ENCODE measurements at regions not wholly inside any gene's neighbourhood (a gene's known extent, or its start where the extent isn't known, plus 50 kb on each side); places are given as distances from the start of the nearest gene placed in this dataset.

DNA sequence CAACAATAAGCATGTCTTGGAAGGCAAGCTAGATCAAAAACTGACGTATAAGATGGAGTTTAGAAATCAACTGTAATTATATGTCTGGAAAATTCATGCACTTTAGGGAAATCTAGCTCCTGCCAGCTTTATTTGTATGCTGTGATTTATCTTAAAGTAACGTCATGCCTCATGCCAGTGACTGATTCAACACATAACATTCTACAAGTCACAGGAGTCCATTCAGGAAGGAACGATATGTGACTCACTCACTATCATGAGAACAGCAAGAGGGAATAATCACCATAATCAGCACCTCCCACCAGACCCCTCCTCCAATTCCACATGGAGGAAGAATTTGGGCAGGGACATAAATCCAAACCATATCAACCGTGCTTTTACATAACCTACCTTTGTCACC is 682.4 kb upstream of the ADAMTS5 start:
- no peak for FAIRE-seq

DNA sequence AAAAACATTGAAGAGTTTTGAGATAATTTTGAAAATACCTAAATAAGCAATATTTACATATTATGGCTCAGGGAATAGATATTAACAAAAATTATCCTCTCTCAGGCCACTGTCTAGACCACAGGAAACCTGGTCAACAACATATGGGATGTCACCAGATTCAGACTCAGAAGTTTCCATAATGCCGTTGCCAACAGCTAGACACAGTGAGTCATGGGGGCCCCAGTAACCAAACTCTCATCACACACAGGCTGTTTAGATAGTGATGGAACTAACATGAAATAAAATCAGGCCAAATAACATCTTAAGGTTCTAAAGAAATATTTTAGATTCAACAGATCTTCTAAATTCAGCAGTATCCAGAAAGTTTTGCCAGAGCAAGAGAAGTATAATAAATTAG is 681.7 kb upstream of the ADAMTS5 start:
- FAIRE-seq = no peak

DNA sequence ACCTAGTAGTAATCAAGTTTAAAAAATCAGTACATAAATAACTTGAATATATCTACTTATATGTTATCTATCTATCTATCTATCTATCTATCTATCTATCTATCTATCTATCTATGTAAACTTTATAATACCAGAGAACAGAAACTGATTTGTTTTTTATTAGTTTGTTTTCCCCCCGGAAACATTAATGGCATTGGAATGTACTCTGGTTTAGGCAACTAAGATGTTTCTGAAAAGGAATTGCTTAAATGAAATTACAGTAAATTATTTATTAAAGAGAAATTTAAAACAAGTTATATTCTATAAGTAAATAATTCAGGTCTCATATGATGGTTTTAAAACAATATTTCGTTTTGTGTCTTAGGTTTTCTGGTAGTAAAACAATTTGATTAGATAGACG is 681.0 kb upstream of the ADAMTS5 start:
- FAIRE-seq = no peak

DNA sequence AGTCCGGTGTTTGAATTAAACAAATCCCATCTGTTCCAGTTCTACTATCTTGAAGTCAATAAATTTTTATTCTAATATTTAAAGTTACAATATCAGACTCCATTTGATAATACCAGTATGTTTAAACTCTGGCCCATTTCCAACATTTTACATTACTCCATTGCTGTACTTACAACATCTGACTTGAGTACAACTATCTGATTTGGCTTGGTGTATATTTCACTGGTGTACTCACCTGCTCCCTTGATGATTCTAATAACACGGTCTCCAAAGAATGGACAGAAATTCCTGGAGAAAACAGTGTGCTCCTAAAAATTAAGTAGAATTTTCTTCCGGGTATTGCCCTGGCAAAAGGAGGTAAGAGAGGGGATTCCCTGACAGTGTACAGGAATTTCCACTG is 680.5 kb upstream of the ADAMTS5 start:
- FAIRE-seq = no peak

DNA sequence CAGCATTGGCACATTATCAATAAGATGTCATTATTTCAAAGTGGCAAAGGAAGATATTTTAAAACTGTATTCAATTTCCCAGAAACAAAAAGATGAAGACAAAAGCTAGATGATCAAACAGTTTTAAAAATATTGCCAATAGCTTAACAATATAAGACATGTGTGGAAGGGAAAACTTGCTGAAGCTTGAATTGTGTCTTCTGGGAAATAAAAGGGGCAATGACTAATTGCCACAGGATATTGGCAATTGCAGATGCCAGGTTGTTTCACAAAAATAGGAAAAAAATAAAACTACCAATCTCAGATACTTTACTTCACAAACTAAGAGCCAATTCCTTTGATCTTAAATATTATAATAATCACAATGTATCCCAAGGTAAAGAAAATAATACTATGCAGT is 679.8 kb upstream of the ADAMTS5 start:
- no peak for FAIRE-seq

DNA sequence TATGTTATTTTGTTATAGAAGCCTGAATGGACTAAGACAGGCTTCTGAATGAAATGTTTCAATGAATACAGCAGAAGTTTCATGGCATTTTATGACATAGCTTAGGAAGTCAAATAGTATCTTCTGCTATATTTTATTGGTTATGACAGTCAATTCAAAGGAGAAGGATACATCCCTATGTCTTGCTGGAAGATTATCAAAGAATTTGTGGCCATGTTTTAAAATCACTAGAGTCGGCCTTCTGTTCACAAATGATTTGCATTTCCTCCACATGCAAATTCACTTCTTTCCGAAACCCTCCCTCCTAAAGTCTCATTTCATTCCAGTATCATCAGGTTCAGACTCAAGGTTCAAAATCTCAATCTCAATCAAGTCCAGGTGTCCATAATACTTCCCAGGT is 679.2 kb upstream of the ADAMTS5 start:
- no peak for FAIRE-seq

DNA sequence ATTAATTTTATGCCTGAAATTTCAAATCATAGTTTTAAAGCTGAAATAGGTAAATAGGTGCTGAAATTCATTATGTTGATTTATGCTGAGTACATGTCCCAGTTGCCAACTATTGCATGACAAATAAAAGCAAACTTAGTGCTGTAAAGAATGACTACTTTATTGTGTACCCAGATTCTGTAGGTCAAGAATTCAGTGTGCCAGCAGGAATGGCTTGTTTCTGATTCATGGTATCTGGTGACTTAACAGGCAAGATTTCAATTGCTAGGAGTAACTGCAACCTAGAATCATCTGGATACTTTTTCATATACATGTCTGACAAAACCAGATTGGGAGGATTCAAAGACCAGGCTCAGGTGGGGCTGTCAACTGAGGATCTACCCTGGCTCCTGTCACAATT is 678.4 kb upstream of the ADAMTS5 start:
- FAIRE-seq = no peak

DNA sequence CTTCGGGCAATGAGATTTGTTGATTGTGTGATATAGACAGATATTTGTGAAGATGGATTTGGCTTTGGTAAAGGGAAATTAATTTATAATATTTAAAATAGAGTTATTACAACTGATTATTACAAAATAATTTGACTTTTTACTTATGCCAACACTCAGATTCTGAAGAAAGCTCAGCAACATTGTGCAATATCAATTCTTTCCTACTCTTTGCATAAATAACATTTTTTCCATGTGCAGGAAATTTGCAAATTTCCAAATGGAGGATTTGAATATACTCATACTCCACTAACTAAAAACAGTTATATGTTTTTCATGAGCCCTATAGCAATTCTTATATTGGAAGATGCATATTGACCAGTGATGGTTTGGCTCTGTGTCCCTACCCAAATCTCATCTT is 676.4 kb upstream of the ADAMTS5 start:
- no peak for FAIRE-seq

DNA sequence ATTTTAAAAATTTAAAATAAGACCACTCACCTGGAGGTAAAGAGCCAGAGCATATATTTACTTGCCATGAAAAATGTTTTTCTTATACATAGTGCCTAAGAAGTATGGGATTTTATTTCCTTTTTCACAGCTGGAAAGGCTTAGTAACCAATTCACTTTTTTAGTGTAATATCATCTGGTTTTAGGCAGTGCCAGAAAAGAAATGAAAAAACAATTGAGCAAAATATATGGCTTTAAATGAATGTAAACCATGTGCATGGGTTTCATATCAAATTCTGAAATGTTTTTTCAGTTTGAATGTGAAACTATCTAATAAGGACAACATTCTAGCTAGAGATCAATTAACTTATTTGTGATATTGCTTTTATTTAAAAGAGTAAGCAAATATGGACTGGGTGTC is 672.4 kb upstream of the ADAMTS5 start:
- no peak for FAIRE-seq

DNA sequence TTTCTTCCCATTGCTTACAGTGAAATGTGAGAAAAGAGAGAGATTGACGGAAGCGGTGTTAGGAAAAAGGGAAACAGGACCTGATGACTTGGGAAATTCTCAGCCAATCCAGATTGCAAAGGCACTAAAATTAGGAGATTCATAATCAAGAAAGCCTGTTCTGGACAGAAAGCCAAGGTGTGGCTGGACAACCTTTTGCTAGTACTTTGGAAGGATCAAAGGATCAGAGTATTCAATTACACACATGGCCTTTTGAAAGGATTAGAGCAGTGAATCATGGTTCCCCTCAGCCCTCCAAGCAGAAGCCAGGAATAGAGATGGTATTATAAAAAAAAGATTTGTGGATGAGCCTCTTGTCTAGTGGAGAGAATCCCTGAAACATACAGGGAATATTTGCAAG is 669.8 kb upstream of the ADAMTS5 start:
- FAIRE-seq = no peak

DNA sequence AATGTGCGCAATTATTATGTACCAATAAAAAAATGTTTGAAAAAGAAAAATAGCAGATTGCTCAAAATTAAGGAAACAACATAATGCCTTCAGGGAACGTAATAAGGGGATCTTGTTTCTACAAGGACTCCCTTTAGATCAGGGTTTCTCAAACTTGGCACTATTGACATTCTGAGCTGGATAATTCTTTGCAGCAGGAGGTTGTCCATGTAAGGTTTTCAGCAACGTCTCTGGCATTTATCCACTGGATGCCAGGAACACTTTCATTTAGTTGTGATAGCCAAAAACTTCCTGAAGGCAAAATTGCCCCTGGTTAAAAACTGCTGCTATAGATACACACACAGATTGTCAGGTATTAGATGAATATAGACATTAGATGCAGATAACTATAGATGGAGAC is 666.7 kb upstream of the ADAMTS5 start:
- FAIRE-seq = no peak

DNA sequence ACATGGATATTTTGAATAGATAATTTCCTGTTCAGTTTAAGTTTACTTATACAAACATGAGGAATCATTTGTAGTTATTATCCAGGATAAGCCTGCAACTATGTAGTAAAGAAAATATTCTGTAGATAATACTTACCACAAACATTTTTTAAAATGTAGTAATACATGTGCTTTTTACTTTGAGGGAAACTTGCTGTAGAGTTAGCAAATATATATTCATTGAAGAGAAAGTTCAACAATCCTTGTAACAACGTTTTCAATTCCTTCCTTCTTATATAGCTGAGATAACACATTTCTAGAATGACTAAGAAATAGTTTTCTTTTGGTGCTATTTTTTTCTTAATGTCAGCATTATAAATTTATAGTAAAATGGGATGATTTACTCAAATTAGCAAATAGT is 664.6 kb upstream of the ADAMTS5 start:
- FAIRE-seq = no peak

DNA sequence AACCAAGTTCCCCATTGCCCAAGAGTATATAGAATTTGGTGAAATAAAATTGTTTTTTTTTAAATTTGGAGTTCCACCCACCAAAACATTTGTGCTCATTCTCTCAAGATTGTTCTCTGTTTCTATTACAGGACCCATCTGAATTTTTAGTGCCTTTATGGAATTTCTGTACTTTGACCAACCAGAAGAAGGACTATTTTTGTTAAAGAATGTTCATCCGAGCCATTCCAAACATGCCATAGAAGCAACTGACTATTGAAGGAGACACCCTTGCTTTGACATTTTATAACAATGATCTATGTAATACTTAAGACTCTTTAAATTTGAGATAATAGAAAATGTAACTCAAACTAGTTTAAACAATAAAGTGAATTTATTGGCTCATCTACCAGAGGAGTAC is 655.7 kb upstream of the ADAMTS5 start:
- no peak for FAIRE-seq

DNA sequence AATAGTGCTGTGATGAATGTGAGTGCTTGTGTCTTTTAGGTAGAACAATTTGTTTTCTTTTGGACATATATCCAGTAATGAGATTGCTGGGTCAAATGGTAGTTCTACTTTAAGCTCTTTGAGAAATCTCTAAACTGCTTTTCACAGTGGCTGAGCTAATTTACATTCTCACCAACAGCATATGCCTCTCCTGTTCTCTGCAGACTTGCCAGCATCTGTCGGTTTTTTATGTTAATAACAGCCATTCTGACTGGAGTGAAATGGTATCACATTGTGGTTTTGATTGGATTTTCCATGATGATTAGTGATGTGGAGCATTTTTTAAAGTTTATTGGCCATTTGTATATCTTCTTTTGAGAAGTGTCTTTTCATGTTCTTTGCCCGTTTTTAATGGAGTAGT is 647.3 kb upstream of the ADAMTS5 start:
- no peak for FAIRE-seq

DNA sequence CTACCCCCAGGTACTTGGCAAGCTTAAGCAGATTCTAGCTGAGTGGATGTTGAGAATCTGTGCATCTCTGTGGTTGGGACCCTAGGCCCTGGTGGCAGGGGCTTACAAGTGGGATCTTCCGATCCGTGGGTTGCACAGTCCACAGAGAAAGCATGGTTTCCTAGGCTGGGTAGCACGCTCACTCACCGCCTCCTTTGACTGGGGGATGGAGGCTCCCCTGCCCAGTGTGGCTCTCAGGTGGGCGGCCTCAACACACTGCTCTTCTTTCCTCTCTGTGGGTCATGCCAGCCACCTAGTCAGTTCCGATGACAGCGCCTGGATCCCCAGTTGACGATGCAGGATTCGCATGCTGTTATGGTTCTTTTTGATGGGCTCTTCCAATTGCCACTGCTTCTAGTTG is 639.5 kb upstream of the ADAMTS5 start:
- no peak for FAIRE-seq

DNA sequence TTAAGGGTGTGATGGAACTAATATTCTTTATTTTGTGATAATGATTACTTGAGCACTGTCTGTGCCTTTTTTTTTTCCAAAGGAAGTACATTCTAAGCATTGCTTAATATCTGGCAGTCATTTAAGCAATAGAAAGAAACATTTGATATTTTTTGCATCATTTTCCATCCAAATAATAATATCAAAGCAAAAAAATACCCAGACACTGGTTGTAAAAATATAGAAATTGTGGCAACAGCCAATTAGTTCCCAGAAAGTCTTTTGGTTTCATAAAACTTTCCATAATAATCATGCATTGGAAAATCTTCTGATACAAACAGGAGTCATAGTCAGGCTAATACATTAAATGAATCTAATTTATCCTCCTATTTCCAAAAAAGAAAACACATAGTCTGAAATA is 629.3 kb upstream of the ADAMTS5 start:
- no peak for FAIRE-seq

DNA sequence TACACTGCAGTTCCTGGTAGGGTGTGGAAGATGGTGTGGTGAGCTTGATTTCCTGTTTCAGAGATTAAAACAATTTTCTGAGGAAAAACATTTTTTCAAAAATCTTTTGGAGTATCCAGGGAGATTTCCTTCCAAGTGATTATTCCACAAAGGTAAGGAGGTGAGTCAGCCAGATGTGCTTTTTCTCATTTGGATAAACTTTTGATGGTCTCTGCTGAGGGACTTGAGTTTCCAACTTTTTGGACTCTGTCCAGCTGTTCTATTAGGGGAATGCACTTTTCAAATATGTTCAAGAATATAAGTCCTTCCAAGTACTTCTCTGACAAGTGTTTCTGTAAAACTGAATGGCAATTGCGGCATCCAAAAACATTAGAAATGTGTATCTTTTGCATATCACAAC is 628.8 kb upstream of the ADAMTS5 start:
- no peak for FAIRE-seq

DNA sequence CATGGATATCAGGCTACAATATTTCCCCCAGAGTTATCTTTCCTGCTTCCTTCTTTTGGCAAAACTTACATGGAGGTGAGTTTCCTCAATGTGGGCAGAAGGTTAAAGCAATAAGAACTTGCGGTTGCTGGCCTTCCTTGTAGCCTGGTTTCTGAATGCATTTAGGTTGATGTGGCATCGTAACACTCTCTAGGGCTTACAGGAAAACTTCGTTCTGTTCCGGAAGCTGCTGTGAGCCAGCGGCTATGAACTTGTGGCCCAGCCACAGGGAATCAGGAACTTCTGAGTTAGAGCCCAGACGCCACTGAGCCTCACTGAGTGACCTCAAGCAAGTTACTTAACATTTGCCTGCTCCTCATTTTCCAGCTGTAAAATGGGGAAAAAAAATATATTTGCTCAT is 623.4 kb upstream of the ADAMTS5 start:
- FAIRE-seq = no peak

DNA sequence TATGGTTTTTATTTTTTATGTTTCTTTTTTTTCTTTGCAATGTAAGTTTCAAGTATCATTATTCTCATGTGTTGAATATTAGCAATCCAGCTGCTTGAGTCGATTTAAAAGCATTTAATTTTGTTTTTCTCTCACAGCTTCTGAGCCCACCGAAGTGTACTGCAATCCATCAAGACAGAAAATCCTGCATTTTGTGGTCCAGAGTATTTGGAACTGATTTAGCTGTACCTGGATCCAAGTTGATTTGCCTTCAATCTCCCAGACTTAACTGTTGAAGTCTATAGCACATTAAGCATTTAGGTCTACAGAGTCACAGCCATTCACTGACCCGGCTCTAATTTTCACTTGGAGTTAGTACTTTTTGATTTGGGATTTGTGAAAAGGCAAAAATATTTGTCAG is 622.9 kb upstream of the ADAMTS5 start:
- no peak for FAIRE-seq

DNA sequence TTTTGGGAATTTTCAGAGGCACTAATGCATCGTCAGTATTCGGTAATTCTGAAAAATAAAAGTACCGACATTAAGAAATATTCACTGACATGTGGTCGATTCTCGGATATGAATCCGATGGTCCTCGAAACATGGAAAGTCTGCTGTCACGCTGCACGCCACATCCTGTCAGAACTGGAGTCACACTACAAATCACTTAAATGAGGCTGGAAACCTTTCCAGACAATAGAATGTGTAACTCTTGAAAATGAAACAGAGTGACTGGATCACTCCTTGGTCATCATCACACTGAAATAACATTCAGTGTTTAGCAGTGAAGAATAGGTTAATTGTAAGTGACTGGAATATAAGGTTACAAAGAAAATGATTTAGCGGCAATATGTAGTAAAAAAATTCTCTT is 620.1 kb upstream of the ADAMTS5 start:
- no peak for FAIRE-seq

DNA sequence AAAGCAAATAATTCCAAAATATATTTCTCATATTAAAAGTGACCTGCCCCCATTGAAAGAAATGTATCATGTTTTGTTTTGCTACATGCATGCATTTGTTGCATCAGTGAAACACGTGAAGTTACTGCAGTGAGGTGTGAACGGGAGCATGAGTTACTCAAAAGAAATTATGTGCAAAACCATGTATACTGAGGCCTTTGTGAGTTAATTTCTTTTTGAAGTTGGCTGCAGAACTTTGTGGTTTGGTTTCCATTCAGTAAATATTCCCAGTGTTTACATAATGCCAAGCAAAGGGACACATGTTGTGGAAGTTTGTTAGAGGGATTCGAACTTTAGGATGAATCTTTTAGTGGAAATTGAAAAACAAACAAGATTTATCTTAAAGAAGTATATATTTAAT is 619.4 kb upstream of the ADAMTS5 start:
- FAIRE-seq = no peak

DNA sequence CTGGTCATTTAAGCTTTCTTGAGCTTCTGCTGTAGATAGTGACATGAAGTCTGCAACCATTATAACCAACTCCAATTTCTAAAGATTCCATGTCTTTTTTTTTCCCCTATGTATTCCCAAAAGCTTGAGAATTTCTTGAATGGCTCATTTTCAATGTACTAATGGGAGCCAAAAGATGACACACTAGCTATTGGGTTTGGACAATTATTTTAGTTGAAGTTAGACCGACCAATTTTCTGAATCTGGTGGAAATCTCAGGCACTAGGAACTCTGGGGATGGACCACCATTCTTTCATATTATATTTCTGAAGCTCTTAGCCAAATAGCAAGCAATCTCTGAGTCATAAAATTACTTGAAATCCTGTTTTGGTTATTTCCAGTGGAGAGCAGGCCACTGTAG is 617.4 kb upstream of the ADAMTS5 start:
- FAIRE-seq = no peak

DNA sequence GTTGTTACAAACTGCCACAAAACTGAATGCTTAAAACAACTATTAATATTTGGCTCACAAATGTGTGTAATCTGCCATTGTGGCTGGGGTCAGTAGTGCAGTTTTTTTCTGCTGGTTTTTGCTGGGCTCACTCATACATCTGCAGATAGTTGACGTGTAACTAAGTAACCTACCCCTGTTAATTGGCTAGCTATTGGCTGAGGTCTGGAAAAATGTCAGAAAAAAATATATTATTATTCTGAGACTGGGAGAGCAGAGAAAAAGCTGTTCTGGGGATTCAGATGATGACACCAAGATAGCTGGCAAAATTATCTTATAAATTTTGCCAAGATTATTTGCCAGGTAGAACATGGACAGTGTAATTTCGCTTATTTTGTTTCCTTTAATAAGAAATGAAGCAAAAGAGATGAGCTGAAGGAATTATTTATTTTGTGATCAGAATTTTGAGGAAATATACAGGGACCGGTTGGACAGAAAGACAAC is 616.1 kb upstream of the ADAMTS5 start:
- no peak for FAIRE-seq

DNA sequence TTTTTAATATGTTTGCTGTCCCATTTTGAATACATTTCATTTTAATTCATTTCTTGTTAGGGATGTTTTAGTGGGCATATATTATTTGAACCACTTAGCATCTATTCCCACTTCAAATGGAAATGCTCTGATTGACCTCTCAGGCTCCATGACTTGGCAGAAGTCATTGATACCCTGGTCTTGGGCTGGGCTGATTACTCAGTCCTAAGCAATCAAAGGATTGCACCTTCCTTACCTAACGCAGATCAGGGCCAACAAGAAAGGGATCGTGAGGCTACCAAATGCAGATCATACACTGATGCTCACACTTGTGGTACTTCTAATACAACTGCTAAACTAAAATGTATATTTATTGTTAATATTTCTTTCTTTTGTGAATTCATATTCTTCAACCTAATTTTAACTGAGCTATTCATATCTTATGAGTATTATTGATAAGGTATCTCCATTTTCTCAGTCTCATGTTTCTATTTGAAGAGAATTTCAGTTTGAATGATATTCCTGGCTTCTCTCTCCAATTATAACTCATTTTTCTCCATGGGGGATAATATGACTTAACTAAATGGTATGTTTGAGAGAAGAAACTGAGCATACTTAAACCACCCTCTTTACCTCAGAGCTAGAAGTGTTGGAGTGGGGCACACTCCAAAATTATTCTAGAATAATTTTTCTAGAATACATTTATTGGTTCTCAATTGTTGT is 615.5 kb upstream of the ADAMTS5 start:
- FAIRE-seq = no peak

DNA sequence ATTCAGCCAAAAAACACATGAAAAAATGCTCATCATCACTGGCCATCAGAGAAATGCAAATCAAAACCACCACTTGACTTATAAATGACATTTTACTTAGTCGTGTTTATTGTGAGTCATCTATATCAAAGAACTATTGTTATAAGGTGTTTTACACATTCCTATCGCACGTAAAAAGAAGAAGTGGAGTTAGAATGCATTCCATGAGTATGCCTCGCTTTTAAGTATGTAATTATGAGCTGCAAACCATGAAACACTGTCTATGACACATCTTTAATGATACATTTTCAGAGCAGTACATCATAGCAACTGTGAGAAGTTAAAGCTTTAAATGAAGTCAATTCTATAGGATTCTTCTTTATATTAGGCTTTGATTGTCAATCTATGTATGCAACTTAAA is 614.3 kb upstream of the ADAMTS5 start:
- no peak for FAIRE-seq

DNA sequence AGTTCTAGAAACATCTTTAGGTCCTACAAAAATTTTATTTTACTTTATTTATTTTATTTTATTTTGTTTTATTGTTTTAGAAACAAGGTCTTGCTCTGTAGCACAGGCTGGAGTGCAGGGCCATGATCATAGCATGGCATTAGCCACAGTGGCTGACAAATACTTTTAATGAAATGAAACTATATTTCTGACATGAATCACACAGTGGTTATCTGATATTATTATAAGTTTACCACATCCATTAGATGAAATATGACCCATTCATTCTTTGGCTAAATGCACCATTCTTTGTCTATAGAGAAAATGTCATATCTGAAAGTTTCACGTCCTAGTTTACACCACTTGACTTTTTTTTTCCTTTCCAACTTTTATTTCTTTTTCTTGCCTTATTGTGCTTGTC is 613.4 kb upstream of the ADAMTS5 start:
- FAIRE-seq = no peak

Data from islet of Langerhans (tissue), 1 donor.